A673 (cell line): ENCODE measurements at regions not wholly inside any gene's neighbourhood (a gene's known extent, or its start where the extent isn't known, plus 50 kb on each side); places are given as distances from the start of the nearest gene placed in this dataset.

Experiments used
- BruUV-seq: library from RNA; stranded (reverse); fragments of 400-500 nt; replicated peaks from 2 replicates; lab custom pipeline; 2021; lab: Mats Ljungman, UMichigan
- CTCF ChIA-PET: fragments of 300-600 bp; sonication (Branson Sonifier 250); formaldehyde crosslinking; loops from one replicate; lab custom pipeline; 2022; ENCODE audit warnings: antibody characterized with exemption; lab: Charles Lee
- POLR2A ChIA-PET: fragments of 300-600 bp; sonication (Branson Sonifier 250); formaldehyde crosslinking; loops from one replicate; lab custom pipeline; 2022; ENCODE audit warnings: antibody characterized with exemption; ENCODE audit not compliant: low non-redundant PET; lab: Charles Lee
- DNase-seq: peaks from one replicate; pipeline ENCODE4 v3.0.0-alpha.2; 2015; ENCODE audit warnings: low spot score
- H3K27ac ChIP-seq: fragments of 200-600 bp; sonication (generic); 2 replicates; pipeline ENCODE4 v1.5.1; 2016; ENCODE audit warnings: mixed run types, low read depth, mild to moderate bottlenecking, mixed read lengths, antibody characterized with exemption, low read length; ENCODE audit not compliant: poor library complexity, severe bottlenecking
- H3K27me3 ChIP-seq: fragments of 200-600 bp; sonication (generic); replicated peaks from 2 replicates; pipeline ENCODE4 v1.6.1; 2017; ENCODE audit warnings: mixed run types, low read depth, mild to moderate bottlenecking, mixed read lengths, antibody characterized with exemption, low read length; ENCODE audit not compliant: insufficient read depth, poor library complexity
- H3K36me3 ChIP-seq: fragments of 200-600 bp; sonication (generic); 2 replicates; pipeline ENCODE4 v1.6.1; 2016; ENCODE audit warnings: mixed run types, mild to moderate bottlenecking, mixed read lengths, antibody characterized with exemption, low read length; ENCODE audit not compliant: insufficient read depth, poor library complexity, severe bottlenecking
- H3K4me1 ChIP-seq: fragments of 200-600 bp; sonication (generic); 2 replicates; pipeline ENCODE4 v1.6.1; 2017; ENCODE audit warnings: mixed run types, mild to moderate bottlenecking, mixed read lengths, antibody characterized with exemption, low read length; ENCODE audit not compliant: insufficient read depth, poor library complexity, severe bottlenecking
- H3K4me3 ChIP-seq: fragments of 200-600 bp; sonication (generic); 2 replicates; pipeline ENCODE4 v1.5.1; 2016; ENCODE audit warnings: low read depth, mixed run types, mild to moderate bottlenecking, mixed read lengths, low read length; ENCODE audit not compliant: poor library complexity, severe bottlenecking
- H3K9me3 ChIP-seq: fragments of 200-600 bp; sonication (generic); 2 replicates; pipeline ENCODE4 v1.6.1; 2016; ENCODE audit warnings: mixed run types, low read depth, mild to moderate bottlenecking, mixed read lengths, antibody characterized with exemption, low read length; ENCODE audit not compliant: poor library complexity, severe bottlenecking
- CTCF ChIP-seq: fragments of 300-800, 200-600 bp; sonication (generic); conservative IDR thresholded peaks from 2 replicates; pipeline ENCODE4 v1.5.1; 2017; ENCODE audit warnings: low read depth, mild to moderate bottlenecking, antibody characterized with exemption, low read length, moderate library complexity, mixed read lengths
- EZH2 ChIP-seq: fragments of 200-600 bp; sonication (generic); IDR thresholded peaks from 2 replicates; pipeline ENCODE4 v1.6.1; 2017; ENCODE audit warnings: borderline replicate concordance, low read depth, mild to moderate bottlenecking, mixed read lengths, antibody characterized with exemption, low read length; ENCODE audit not compliant: poor library complexity, severe bottlenecking
- intact Hi-C: fragments of 100-400 bp; cut with micrococcal nuclease; formaldehyde crosslinking; loops from one replicate; pipeline ENCODE4 v1.10.0; 2022; ENCODE audit not compliant: unreplicated experiment

- DNase-seq = no peak
Observed at GRCh38 chr1:222372221-222372620, 175.7 kb downstream of the HHIPL2 start.

GRCh38 chr1:222370913-222371675 lies 176.8 kb downstream of the HHIPL2 start:
- H3K9me3 ChIP-seq = no peaks in the 10 kb centered on the region
- H3K4me3 ChIP-seq = no peak overlapping the region
- H3K4me1 ChIP-seq = no peaks in the 10 kb centered on the region
- ChIA-PET POLR2A (no interaction called here), CTCF (no interaction called here)
- no peak overlapping the region for H3K27ac ChIP-seq
- no TSS peak for BruUV-seq
- no peaks in the 10 kb centered on the region for H3K36me3 ChIP-seq
- H3K27me3 ChIP-seq = peaks cover 5% of the 10 kb centered on the region
- DNase-seq = no peak
- intact Hi-C loops = no loop called here
- TF ChIP-seq CTCF (no peak), EZH2 (no peak)

More at GRCh38 chr1:222372221-222372620, 175.7 kb downstream of the HHIPL2 start:
- ChIA-PET POLR2A (no interaction called here), CTCF (no interaction called here)
- H3K4me1 ChIP-seq = no peaks in the 10 kb centered on the region
- TF ChIP-seq CTCF (no peak), EZH2 (no peak)
- no peaks in the 10 kb centered on the region for H3K27me3 ChIP-seq
- no peak overlapping the region for H3K27ac ChIP-seq
- no TSS peak for BruUV-seq
- intact Hi-C loops = no loop called here
- no peak overlapping the region for H3K4me3 ChIP-seq
- no peaks in the 10 kb centered on the region for H3K9me3 ChIP-seq
- no peaks in the 10 kb centered on the region for H3K36me3 ChIP-seq

GRCh38 chr1:222370081-222370912 lies 177.6 kb downstream of the HHIPL2 start:
- Histone ChIP-seq H3K27ac (no peak overlapping the region), H3K4me3 (no peak overlapping the region), H3K9me3 (no peaks in the 10 kb centered on the region), H3K27me3 (peaks cover 5% of the 10 kb centered on the region), H3K4me1 (no peaks in the 10 kb centered on the region), H3K36me3 (no peaks in the 10 kb centered on the region)
- no TSS peak for BruUV-seq
- TF ChIP-seq CTCF = no peak
- TF ChIP-seq EZH2 = no peak
- POLR2A ChIA-PET = no interaction called here
- intact Hi-C loops = no loop called here
- CTCF ChIA-PET = no interaction called here
- no peak for DNase-seq
